ENCODE measurements at regions not wholly inside any gene's neighbourhood (a gene's known extent, or its start where the extent isn't known, plus 50 kb on each side); places are given as distances from the start of the nearest gene placed in this dataset.

DNA sequence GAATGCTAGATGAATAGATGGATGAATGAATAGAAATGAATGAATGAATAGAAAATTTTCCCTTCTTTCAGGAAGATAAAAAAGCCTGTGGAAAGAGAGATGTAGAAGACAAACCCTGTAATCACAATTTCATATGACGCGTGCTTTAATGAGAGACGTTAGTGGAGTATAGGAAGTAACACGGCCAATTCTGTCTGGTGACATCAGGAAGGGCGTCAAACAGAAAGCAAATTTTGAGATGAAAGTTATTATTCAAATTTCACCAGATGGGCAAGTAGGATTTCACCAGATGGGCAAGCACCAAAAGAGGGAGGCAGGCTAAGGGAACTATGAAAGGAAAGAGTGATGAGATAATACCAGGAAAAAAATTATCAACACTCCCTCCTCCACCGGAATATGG lies 128.9 kb upstream of the PRSS1 start:
- no peak overlapping the region for H3K4me3 ChIP-seq
- no peaks in the 10 kb centered on the region for H3K27me3 ChIP-seq
- no peak for TF ChIP-seq Cebpa-rat (IDR thresholded peaks at IDR 0.05)

DNA sequence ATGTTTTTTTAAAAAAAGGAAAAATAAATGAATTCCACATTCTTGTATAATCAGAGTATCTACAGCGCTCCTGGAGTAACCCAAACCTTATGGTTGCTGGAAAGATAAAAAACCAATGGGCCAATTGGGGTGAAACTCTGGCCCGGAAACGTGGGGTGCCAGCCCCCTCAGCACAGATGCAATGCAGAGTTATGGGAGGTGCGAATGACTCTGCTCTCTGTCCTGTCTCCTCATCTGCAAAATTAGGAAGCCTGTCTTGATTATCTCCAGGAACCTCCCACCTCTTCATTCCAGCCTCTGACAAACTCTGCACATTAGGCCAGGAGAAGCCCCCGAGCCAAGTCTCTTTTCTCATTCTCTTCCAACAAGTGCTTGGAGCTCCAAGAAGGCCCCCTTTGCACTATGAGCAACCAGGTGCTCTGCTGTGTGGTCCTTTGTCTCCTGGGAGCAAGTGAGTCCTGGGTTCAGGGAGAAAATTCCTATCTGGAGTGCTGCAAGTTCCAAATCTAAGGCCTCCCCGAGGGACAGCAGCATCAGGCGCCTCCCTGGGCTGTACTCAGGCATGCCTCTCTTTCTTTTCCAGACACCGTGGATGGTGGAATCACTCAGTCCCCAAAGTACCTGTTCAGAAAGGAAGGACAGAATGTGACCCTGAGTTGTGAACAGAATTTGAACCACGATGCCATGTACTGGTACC lies 130.5 kb upstream of the PRSS1 start:
- no peaks in the 10 kb centered on the region for H3K4me1 ChIP-seq
- no peaks in the 10 kb centered on the region for H3K36me3 ChIP-seq
- no peak overlapping the region for H3K9ac ChIP-seq
- H3K4me3 ChIP-seq = no peak overlapping the region
- TF ChIP-seq Cebpa-rat (IDR thresholded peaks at IDR 0.05) = no peak
- H4K20me1 ChIP-seq = no peaks in the 10 kb centered on the region
- no peaks in the 10 kb centered on the region for H3K27me3 ChIP-seq
- H3K9me3 ChIP-seq = no peaks in the 10 kb centered on the region
- H3K27ac ChIP-seq = no peak overlapping the region
- H3K4me2 ChIP-seq = no peak overlapping the region

More for the DNA sequence above, 128.9 kb upstream of the PRSS1 start:
- no peaks in the 10 kb centered on the region for H4K20me1 ChIP-seq
- H3K9ac ChIP-seq = no peak overlapping the region
- no peak overlapping the region for H3K4me2 ChIP-seq
- H3K36me3 ChIP-seq = no peaks in the 10 kb centered on the region
- no peaks in the 10 kb centered on the region for H3K4me1 ChIP-seq
- no peak overlapping the region for H3K27ac ChIP-seq
- H3K9me3 ChIP-seq = no peaks in the 10 kb centered on the region

DNA sequence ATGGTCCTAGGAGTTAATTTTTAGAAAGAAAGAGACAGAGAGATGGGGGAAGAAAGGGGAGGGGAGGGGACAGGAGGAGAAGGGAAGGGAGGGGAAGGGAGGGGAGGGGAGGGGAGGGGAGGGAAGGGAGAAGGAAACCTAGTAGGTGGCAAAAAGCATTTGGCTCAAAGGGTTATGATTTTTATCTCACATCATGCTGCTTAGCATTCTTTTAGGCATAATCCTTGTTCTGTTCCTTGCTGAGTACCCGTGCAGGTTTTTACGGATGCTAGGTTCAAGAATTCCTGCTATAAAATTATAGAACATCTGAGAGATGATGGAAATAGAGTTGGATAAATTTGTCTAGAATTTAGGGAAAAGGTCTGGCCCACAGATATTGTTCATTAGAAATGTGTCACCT lies 132.4 kb upstream of the PRSS1 start:
- Histone ChIP-seq H3K4me3 (no peak overlapping the region), H3K4me2 (no peak overlapping the region)

DNA sequence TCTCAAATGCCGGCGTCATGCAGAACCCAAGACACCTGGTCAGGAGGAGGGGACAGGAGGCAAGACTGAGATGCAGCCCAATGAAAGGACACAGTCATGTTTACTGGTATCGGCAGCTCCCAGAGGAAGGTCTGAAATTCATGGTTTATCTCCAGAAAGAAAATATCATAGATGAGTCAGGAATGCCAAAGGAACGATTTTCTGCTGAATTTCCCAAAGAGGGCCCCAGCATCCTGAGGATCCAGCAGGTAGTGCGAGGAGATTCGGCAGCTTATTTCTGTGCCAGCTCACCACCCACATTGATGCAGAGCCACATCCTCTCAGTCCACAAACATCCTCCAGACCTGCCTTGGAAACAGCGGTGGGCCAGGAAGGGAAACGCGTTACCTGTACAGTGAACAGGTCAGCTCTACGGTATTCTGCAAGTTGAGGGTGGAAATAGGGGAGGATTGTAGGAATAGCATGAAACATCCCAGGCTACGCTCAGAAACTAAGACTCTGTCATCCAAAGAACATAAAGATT lies 133.1 kb upstream of the PRSS1 start:
- Histone ChIP-seq H3K9me3 (no peaks in the 10 kb centered on the region), H4K20me1 (no peaks in the 10 kb centered on the region), H3K27ac (no peak overlapping the region), H3K4me1 (peaks cover 6% of the 10 kb centered on the region), H3K4me3 (no peak overlapping the region), H3K4me2 (no peak overlapping the region), H3K36me3 (no peaks in the 10 kb centered on the region), H3K9ac (no peak overlapping the region), H3K27me3 (no peaks in the 10 kb centered on the region)
- TF ChIP-seq Cebpa-rat (IDR thresholded peaks at IDR 0.05) = no peak

More for the DNA sequence above, 132.4 kb upstream of the PRSS1 start:
- no peaks in the 10 kb centered on the region for H4K20me1 ChIP-seq
- no peak overlapping the region for H3K27ac ChIP-seq
- H3K9me3 ChIP-seq = no peaks in the 10 kb centered on the region
- no peak overlapping the region for H3K9ac ChIP-seq
- H3K4me1 ChIP-seq = peaks cover 6% of the 10 kb centered on the region
- no peak for TF ChIP-seq Cebpa-rat (IDR thresholded peaks at IDR 0.05)
- H3K27me3 ChIP-seq = no peaks in the 10 kb centered on the region
- H3K36me3 ChIP-seq = no peaks in the 10 kb centered on the region

DNA sequence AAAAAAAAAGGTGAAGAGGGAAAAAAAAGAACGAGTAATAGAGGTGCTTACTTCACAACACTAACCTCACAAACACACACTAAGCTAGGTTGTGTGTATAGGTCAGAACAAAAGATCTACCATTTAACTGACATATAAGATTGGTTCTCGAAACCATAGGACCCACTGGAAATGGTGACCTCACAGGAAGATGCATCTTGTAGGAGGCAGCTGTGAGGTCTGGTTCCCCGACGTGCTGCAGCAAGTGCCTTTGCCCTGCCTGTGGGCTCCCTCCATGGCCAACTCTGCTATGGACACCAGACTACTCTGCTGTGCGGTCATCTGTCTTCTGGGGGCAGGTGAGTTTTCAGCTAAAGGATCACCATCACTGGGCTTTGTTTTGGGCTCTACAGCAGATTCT lies 133.8 kb upstream of the PRSS1 start:
- TF ChIP-seq Cebpa-rat (IDR thresholded peaks at IDR 0.05) = no peak
- H3K9ac ChIP-seq = no peak overlapping the region
- no peak overlapping the region for H3K4me2 ChIP-seq
- H3K27ac ChIP-seq = no peak overlapping the region
- no peaks in the 10 kb centered on the region for H4K20me1 ChIP-seq
- no peaks in the 10 kb centered on the region for H3K9me3 ChIP-seq
- H3K4me3 ChIP-seq = no peak overlapping the region
- H3K27me3 ChIP-seq = no peaks in the 10 kb centered on the region
- H3K36me3 ChIP-seq = no peaks in the 10 kb centered on the region
- H3K4me1 ChIP-seq = peaks cover 6% of the 10 kb centered on the region

DNA sequence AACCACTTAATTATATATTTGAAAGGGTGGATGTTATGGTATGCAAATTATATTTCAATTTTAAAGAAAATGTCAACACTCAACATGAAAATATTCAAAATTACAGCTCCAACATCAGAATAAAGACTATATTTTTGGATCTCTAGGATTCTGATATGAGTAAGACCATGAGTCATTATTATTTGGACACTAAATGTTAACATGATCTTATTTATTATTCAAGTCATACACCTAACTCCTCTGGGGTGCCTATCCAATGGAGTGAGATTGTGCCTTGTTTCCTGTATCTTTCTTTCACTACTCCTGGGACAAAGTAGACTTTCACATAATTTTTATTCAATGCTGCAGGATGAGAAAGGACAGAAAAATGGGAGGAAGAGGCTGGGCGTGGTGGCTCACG lies 135.2 kb upstream of the PRSS1 start:
- H3K27ac ChIP-seq = no peak overlapping the region

DNA sequence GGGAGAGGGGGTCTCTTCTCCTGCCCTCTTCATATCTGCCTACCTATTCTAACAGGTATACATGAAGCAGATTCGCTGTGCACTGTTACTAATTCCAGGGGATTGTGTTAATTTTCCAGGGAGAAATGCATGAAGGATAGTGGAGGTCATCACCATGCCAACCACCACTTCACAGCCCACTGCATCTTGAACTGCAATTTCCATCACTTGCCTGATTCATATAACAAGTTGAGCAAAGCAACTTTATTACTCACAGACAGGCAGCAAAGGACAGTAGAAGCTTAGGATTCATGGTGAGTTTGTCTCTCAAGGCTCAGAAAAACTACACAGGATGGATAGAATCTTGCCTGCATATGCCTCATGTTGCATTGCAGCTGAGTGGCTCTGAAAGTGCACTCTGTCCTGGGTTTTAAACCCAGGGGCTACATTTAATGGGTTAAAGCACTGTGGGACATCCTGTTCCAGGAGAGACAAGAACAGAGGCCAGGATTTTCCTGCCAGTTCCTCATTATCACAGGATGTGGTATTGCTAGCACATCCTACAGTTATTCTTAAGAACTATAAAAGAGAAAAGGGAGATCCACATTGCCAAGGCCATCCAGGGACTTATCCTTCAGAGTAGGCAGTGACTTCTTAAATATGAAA lies 136.9 kb upstream of the PRSS1 start:
- Histone ChIP-seq H3K9me3 (no peaks in the 10 kb centered on the region), H3K4me1 (peaks cover 6% of the 10 kb centered on the region), H3K36me3 (no peaks in the 10 kb centered on the region), H3K9ac (no peak overlapping the region), H4K20me1 (no peaks in the 10 kb centered on the region), H3K27ac (no peak overlapping the region), H3K4me2 (no peak overlapping the region; the same call in 1 of the 2 replicates), H3K4me3 (no peak overlapping the region), H3K27me3 (no peaks in the 10 kb centered on the region)
- TF ChIP-seq Cebpa-rat (IDR thresholded peaks at IDR 0.05) = no peak

More for the DNA sequence above, 135.2 kb upstream of the PRSS1 start:
- H3K4me3 ChIP-seq = no peak overlapping the region
- no peaks in the 10 kb centered on the region for H3K36me3 ChIP-seq
- H4K20me1 ChIP-seq = no peaks in the 10 kb centered on the region
- H3K27me3 ChIP-seq = no peaks in the 10 kb centered on the region
- TF ChIP-seq Cebpa-rat (IDR thresholded peaks at IDR 0.05) = no peak
- H3K4me2 ChIP-seq = no peak overlapping the region
- H3K9ac ChIP-seq = no peak overlapping the region
- peaks cover 6% of the 10 kb centered on the region for H3K4me1 ChIP-seq
- H3K9me3 ChIP-seq = no peaks in the 10 kb centered on the region

DNA sequence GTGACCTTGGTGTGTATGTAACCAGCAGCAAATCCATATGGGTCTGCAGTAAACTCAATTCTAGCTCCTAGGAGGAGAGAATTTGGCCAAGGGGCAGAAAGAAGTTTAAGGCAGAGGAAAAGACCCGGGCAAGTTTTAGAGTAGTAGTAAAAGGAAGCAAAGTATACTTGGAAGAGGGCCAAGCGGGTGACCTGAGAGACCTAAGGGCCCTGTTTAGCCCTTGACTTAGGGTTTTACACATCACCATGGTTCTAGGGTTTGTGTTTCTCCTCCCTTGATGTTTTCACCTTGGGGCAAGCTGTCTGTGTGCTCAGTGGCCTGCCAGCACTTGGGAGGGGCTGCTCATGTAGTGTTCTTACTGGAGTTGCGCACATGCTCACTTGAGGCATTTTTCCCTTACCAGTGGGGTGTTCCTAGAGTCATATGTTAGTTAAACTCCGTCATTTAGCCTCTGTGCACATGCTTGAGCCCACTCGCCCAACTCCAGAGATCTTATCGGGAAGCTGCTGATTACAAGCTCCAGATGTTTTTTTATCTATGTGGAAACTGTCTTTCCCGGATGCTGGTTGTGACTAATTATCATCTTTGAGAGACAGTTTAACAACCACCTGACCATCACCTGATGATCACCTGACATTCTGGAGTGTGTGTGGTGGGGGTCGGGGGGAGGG lies 137.6 kb upstream of the PRSS1 start:
- Histone ChIP-seq H3K27ac (no peak overlapping the region), H3K36me3 (no peaks in the 10 kb centered on the region), H3K4me2 (no peak overlapping the region), H3K9ac (no peak overlapping the region), H3K9me3 (no peaks in the 10 kb centered on the region), H3K4me1 (peaks cover 6% of the 10 kb centered on the region), H4K20me1 (no peaks in the 10 kb centered on the region), H3K27me3 (no peaks in the 10 kb centered on the region), H3K4me3 (no peak overlapping the region)
- no peak for TF ChIP-seq Cebpa-rat (IDR thresholded peaks at IDR 0.05)

DNA sequence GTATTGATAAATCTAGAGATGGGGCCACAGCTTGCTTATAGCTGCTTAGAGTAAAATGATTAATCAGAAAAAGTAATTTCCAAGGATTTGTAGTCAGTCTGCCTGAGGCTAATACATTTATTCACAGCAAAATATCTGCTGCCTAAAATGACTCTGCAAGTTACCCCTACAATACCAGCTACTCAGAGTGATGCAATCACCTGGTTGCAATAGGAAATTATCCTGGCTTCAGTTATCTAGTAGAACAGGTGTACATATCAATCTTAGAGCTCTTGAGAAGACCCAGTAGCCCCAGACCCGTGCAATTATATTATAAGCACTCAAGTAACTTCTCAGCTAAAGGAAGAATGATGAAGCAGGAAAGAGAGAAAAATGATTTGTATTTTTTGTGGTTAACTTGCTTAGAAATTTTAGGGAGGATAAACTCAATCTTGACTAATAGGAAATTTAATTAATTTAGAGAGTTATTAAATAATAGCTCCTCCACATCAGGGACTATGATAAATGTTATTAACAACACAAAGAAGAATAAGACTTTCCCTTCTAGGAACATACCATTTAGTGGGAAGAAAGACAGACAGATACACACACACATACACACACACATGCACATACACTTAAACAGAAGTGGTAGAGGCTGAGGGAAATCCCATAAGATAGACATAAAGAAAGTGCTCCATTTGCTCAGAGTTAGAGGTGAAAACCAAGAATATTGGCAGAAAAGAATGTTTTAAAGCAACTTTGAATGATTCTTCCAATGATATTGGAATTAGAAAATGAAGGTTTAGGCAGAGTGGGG lies 140.4 kb upstream of the PRSS1 start:
- TF ChIP-seq Cebpa-rat (IDR thresholded peaks at IDR 0.05) = no peak
- Histone ChIP-seq H3K27me3 (no peaks in the 10 kb centered on the region), H3K27ac (no peak overlapping the region), H3K4me3 (no peak overlapping the region), H3K9ac (no peak overlapping the region), H3K9me3 (no peaks in the 10 kb centered on the region), H3K4me1 (peaks cover 6% of the 10 kb centered on the region), H3K4me2 (no peak overlapping the region), H3K36me3 (no peaks in the 10 kb centered on the region), H4K20me1 (no peaks in the 10 kb centered on the region)

Data from BLaER1 (cell line).